Amygdala (tissue), 56 donors: ENCODE measurements at regions not wholly inside any gene's neighbourhood (a gene's known extent, or its start where the extent isn't known, plus 50 kb on each side); places are given as distances from the start of the nearest gene placed in this dataset.
"Not testable (repeated sequence)": the region's sequence is repeated elsewhere in the genome, so short reads cannot be mapped to it uniquely, and the experiment has no call there.

Source experiments
- DNase-seq, 56 donors: peaks; one replicate each; lab custom pipeline; 2025; lab: John Stamatoyannopoulos, UW

DNA sequence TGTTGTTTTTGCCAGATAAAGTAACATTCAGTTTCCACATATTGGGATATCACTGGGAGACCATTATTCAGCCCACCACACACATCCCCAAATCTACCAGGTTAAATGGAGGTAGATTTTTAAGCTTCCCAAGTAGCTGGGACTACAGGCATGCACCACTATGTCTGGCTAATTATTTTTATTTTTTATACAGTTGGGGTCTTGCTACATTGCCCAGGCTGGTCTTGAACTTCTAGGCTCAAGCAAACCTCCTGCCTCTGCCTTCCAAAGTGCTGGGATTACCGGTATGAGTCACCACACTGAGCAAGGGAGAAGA is 96.6 kb upstream of the CHD2 start:
- DNase-seq, result no peak

DNA sequence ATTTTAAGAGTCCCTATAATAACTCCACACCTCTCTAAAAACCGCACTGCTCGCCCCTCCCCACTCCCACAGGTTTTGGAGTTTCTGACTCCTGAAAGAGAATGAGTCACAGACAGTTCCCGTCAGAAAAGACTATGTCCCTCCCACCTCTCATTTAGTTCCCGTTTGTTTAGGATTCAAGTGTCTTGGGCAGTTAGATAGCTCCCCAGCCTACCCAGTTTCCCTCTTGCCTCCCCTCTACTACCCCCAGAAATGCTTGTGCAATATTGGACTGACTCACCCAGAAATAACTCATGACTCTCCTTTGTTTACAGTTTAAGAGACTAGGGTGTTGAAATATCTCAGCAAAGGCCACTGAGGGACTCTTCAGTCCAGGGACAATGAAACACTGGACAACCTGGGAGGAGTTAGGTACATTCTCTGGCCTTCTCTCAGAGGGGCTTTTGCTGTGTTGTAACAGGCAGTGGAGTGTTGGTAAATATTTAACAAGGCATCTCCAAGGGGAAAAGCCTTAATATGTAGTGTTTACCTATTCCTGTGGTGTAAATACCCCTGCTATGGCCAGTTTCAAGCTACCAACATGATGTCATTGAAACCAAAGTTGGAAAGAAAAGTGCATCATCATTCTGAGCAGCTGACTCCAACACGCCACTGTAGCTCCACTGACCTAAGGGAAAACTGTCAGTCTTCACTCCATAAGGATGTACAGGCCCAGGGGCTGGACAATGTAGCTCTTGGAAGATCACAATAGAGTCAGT is 96.1 kb upstream of the CHD2 start:
- DNase-seq, result peak in 17 of 56 donors; percentile 11 to 64 (median 35)

DNA sequence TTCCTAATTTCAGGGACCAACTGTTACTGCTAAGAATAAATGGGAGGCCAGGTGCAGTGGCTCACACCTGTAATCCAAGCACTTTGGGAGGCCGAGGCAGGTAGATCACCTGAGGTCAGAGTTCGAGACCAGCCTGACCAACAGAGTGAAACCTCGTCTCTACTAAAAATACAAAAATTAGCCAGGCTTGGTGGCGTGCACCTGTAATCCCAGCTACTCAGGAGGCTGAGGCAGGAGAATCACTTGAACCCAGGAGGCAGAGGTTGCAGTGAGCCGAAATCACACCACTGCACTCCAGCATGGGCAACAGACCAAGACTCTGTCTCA is 95.6 kb upstream of the CHD2 start:
- DNase-seq, result not testable (repeated sequence)

DNA sequence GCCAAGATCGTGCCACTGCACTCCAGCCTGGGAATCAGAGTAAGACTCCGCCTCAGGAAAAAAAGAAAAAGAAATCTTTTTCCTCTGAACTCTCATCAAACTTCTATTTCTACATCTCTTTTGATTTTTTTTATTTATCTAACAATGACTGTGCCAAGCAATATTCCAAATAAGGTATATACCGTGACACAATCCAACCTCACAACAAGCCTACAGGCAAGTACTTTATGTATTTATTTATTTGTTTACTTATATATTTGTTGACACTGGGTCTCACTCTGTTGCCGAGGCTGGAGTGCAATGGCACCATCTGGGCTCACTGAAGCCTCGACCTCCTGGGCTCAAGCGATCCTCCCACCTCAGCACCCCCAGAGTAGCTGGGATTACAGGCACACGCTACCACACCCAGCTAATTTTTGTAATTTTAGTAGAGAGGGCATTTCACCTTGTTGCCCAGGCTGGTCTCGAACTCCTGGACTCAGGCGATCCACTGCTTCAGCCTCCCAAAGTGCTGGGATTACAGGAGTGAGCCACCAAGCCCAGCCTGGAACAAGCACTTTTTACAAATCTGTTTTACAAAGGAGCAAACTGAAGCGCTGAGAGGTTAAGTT is 94.9 kb upstream of the CHD2 start:
- DNase-seq, result no peak

DNA sequence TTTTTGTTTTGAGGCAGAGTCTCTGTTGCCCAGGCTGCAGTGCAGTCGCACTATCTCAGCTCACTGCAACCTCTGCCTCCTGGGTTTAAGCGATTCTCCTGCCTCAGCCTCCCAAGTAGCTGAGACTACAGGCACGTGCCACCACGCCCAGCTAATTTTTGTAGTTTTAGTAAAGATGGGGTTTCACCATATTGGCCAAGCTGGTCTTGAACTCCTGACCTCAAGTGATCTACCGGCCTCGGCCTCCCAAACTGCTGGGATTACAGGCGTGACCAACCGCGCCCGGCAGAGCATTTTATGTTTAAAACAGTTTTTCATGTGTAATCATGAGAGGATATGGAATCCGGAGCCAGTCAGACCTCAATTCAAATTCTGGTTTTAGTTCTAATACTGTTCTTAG is 94.0 kb upstream of the CHD2 start:
- DNase-seq, result not testable (repeated sequence)

DNA sequence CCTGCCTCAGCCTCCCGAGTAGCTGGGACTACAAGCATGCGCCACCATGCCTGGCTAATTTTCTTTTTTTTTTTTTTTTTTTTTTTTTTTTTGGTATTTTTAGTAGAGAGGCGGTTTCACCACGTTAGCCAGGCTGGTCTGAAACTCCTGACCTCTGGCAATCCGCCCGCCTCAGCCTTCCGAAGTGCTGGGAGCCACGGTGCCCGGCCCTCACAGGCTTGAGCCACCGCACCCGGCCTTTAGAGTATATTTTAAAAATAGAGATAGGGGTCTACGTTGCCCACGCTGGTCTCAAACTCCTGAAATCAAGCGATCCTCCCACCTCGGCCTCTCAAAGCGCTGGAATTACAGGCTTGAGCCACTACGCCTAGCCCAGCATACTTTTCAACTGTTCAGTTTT is 93.4 kb upstream of the CHD2 start:
- no peak for DNase-seq

DNA sequence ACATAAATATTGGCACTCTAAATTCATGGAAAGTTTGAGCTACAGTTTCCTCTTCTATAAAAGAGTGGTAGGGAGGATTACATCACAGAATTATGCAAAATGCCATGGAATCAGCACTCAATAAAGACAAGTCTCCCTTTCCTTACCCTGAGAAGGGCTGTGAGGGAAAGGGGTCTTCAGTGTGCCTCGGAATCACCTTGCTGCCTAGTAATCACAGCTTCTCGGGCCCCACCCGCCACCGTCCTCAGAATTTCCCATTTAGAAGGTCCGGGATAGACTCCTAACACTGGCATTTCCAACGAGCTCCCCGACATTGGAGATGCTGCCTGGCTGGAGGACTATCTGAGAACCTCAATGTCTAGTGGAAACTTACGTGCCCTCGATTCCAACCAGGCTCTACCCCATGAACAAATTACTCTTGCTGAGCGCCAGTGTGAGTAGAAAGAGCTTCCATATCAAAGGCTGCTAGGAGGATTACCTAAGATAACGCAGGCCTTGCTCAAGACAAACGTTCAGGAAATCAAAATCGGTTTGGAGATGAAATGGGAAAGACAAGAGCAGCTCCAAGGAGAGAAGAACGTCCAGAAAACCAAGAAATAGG is 92.1 kb upstream of the CHD2 start:
- peak in 9 of 56 donors; percentile 10 to 58 (median 50) for DNase-seq

DNA sequence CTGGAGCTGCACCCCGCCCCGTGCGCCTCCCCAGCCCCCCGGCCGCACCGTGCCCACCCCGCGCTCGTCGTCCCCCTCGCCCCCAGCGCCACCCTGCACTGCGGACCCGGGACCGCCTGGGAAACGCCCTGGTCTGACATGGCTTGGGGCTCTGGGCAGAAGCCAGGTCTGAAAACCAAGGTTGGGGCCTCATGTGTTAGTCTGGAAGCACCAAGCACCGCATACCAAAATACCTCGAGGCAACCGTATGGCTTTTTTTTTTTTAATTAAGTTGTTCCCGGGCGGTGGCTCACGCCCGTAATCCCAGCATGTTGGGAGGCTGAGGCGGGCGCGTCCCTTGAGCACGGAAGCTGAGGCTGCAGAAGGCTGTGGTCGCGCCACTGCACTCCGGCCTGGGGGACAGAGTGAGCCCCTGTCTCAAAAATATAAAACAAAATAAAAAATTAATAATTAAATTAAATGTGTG is 91.5 kb upstream of the CHD2 start:
- DNase-seq, result peak in 7 of 56 donors; percentile 41 to 74 (median 55)

DNA sequence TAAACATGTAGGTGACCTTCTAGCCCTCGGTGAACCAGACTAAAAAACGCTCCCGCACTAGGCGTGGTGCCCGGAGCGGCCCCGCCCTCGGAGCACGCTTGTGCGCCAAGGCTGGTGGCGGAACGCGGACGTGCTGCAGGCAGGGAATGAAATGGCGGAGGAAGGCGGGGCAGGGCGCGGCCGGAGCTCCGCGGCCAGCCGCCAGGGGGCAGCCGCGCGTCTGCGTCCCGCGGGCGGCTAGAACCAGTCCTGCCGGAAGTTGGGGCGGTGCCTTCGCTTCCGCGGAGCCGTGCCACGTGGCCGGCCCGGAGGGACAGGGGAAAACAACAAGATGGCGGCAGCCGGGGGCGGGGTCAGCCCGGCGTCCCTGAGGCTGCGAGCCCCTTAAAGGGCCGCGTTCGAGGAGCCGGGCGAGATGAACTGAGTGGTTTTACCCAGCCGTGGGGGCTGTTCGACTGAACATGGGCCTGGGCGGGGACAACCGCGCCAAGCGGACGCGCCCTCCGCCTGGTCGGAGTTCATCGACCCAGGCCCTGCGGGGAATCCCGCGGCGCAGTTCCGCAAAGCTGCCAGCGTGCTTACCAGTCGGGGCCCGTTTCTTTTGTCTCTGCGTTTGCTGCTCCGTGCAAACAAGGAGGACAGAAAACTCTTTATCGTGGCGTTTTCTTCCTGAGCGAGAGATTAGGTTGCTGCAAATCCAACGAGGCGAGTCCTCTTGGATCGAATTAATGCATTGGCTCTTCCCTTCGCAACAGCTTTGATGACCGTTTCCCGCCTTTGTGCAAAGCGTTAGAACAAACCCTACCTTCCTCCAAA is 90.9 kb upstream of the CHD2 start:
- peak; percentile 79 to 99 (median 95) for DNase-seq

DNA sequence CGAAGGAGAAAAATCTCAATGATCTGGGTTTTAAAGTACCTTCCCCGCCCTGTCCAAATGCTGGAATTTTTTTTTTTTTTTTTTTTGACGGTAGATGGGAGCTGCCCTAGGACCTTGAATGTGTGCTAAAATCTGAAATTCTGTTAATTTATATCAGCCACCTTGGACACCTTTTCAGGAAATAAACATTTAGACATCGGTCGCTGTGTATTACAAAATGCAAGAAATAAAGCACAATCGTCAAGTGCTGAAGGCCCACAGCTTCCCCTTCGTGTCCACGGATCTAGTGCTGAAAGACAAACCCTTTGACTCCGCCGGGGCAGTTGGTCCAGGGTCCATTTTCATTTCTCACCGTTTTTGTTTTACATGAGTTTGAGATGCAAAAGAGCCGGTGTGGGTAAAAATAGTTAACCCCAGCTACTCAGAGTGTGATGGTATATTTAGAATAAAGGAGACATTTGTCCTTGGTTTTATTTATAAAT is 90.2 kb upstream of the CHD2 start:
- peak in 22 of 56 donors; percentile 13 to 59 (median 29) for DNase-seq

DNA sequence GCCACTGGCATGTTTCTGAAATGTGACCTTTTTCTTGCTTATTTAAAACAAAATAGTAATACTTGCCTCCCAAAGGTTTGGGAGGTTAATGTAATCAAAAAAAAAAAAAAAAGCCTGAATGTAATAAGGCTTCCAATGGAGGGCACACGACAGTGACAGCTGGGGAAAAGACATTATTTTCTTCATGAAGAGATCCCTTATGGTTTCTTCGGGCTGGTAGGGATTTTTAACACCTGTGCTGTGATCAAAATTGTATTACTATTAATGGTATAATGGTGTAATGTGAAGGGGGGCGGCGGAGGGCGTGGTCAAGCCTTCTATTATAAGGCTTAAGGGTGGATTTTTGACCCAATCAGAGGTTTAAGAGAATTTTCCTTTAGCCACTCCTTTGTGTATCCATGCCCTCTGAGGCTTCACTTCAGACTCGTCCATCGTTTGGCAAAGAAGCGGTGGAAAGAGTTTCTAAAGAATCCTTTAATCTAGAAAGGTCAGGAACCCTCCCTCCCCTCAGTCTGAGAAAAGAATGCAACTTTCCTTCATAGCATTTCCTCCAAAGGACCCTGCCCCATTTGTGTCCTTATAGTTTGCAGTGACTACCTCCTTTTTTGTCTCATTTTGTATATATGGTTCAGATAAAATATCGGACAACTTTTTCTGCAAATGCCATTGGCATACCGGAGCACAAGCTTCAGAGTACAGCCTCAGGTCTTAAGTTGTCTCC is 89.5 kb upstream of the CHD2 start:
- DNase-seq, result peak in 24 of 56 donors; percentile 12 to 66 (median 22)

DNA sequence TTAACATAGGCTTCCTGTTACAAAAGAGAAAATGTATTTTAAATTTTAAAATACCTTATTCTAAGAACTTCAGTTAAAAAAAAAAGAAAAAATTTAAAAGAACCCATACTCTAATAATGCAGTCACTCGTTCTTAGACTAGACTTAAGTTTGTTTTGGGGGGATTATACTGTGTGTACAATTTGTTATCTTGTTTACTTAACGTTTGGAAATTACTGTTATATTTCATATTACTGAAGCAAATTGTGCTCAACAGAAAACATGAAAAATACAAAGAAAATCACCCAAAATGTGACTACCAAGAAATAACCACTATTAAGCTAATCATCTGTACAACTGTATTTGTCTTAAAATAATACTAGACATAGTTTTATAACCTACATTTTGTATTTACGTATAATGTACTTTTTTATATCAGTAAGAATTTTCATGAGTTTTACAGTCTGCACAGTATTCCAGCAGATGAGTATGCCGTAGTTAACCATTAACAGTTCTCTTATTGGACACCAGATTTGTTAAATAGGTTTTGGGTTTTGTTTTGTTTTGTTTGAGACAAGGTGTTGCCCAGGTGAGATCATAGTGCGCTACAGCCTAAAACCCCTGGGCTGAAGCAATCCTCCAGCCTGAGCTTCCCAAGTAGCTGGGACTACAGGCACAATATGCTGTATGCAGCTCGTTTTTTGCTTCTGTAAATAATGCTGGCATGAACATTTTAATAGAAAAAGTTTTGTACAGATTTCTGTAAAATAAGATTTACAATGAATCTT is 88.8 kb upstream of the CHD2 start:
- peak in 1 of 56 donors; percentile 22 for DNase-seq

DNA sequence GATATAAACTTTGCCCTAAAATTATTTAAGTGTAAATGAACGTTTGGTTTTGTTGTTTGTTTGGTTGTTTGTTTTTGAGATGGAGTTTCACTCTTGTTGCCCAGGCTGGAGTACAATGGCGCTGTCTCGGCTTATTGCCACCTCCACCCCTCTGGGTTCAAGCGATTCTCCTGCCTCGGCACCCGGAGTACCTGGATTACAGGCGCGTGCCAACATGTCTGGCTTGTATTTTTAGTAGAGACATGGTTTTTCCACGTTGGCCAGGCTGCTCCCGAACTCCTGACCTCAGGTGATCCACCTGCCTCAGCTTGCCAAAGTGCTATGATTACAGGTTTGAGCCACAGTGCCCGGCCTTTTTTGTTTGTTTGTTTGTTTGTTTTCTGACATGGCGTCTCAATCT is 87.9 kb upstream of the CHD2 start:
- DNase-seq, result peak in 1 of 56 donors; percentile 15

DNA sequence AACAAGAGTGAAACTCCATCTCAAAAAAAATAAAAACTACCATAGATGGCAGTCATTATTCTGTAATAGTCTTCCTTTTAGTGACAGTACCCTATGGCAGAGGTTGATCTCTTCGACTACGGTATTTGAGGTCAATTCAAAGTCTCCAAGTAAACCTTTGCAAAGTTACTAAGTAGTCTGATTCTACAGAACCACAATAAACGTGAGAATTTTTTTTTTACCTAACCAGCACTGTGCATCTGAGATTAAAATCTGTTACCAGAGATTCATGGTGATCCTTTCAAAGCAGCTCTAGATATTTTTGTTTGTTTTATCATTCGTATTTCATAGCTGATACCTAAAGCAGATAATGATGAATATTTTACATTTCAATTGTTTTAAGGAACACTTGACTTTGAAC is 86.6 kb upstream of the CHD2 start:
- no peak for DNase-seq

DNA sequence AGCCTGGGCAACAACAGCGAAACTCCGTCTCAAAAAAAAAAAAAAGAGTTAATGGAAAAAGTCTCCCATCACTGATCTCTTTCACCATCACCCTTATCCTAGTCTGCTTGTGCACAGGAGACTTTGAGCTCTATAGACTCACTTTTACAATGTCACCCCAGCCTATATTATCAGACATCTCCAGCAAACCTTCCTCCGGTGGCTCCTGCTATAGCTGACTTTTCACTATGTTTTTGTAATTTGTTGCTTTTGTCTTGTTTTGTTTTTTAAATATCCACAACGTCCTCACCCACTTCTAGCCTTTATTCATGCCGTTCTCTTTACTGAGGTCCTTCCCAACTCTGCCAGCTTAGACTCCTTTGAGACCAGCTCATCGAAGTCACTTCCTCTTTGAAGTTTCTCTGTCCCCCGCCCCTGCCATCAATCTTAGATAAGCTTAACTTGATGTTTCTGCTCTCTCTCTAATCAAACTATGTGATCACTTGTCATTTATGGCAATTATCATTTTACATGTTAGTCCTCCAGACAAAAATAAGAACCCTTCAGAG is 82.7 kb upstream of the CHD2 start:
- no peak for DNase-seq

DNA sequence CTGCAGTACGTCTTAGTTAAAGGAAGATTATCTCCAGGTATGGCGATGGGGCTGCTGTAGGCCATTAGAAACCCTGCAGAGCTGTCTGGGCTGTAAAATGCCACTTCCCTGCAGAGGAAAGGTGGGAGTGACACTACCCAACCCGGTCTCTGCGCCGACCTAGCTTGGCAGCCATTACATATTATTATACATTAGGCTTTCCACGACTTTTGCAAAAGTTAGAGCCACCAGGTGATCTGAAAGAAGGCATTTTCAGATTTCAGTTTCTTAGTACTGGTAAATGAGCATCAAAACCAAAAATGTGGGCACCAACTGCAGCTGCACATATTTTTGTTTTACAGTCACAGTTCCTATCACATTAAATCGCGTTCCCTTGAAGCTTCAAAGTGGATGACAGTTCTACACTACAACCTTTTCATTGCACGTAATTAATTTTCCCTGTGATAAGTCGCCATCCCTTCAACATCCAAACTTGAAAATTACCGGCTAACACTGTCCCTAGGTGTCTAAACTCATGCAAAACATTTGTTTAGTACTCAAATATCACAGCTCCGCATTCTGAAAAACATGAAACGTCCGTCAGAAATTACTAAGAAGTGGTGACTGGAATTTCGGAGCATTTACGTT is 81.4 kb upstream of the CHD2 start:
- peak in 4 of 56 donors; percentile 7 to 32 (median 22) for DNase-seq

DNA sequence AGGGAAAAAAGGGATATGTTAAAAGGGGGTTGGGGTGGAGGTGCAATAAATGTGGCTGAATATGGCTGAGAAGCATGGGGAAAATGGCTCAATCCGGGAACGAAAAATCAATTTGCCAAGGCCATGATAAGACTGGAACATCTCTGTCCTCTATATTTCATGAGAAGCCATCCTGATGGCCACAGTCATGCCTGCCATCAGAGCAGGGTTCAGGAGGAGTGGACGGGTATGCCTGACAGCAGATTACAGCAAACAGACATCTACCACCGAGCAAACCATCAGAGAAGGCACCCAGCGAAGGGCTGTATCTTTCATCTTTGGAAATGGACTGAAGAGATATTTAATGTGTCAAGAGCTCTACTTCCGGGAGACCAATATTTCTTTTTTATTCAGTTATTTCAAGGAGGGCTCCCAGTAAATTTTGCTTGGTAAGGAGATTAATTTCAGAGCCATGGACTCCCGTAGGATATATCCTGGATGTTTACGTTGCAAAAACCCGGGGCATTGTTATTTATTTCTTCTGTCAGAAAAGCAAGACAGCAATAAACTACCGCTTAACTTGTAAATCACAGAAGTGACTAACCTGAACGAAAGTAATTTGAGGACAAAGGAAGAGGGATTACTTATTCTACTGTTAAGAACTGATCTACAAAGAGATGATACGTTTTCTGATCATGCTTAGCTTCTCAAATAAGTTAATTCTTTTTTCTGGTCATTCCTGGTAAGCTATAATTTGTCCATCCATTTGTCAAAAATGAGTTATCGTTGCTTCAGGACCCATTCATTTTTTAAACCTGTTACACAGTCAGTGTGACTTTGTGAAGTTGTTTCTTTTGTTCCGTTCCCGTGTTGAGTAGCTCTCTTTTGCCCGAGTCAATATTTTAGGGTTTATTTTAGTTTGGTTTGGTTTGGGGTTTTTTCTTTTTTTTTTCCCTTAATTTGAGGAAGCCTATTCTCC is 80.6 kb upstream of the CHD2 start:
- DNase-seq, result peak in 21 of 56 donors; percentile 10 to 55 (median 35)
